ENCODE measurements at regions not wholly inside any gene's neighbourhood (a gene's known extent, or its start where the extent isn't known, plus 50 kb on each side); places are given as distances from the start of the nearest gene placed in this dataset.

GRCh38 chr11:44670794-44671193 is 56.0 kb upstream of the TSPAN18 start:
- ChIA-PET SMC1A (ENCODE audit: uncharacterized antibody, unreplicated experiment) (no interaction called here), RAD21 (ENCODE audit: unreplicated experiment) (no interaction called here), CTCF (no interaction called here), POLR2A (no interaction called here)
- H3K79me2 ChIP-seq (ENCODE audit: control insufficient read depth, insufficient read depth, low read length), result no peaks in the 10 kb centered on the region
- no peak overlapping the region for H3K27ac ChIP-seq (ENCODE audit: control insufficient read depth, insufficient read depth)
- H3K27me3 ChIP-seq (replicated peaks in 1 of 2; ENCODE audit: control insufficient read depth in 2 of 2, insufficient read depth in 2 of 2, low read length in 1 of 2), result no peaks in the 10 kb centered on the region; a peak in 2 of 4 replicates
- H3K4me1 ChIP-seq (ENCODE audit: control insufficient read depth, insufficient read depth, low read length), result no peaks in the 10 kb centered on the region
- no peaks in the 10 kb centered on the region for H4K20me1 ChIP-seq (ENCODE audit: control insufficient read depth, insufficient read depth)
- H3K36me3 ChIP-seq (ENCODE audit: control insufficient read depth in 2 of 2, insufficient read depth in 2 of 2, low read length in 1 of 2), result no peaks in the 10 kb centered on the region
- no peak overlapping the region for H3K4me3 ChIP-seq
- intact Hi-C loops (cut with micrococcal nuclease; ENCODE audit: unreplicated experiment), result no loop called here
- no TSS peak for BruUV-seq (replicated peaks)
- DNase-seq (ENCODE audit: low read depth, low spot score) (no peak), FAIRE-seq (no peak), ATAC-seq (no peak)
- H3K9ac ChIP-seq (ENCODE audit: control insufficient read depth, insufficient read depth, low read length), result no peak overlapping the region
- no peak overlapping the region for H3K4me2 ChIP-seq (ENCODE audit: control insufficient read depth, insufficient read depth)
- in situ Hi-C loops (cut with MboI), result no loop called here
- TF ChIP-seq RUNX3 (IDR thresholded peaks at IDR 0.05; ENCODE audit: low read length), result no peak
- TF ChIP-seq BHLHE40 (IDR thresholded peaks at IDR 0.05; ENCODE audit: borderline replicate concordance in 1 of 2, low read depth in 2 of 2, low read length in 1 of 2), result no peak
- no peak for TF ChIP-seq FOXK2 (IDR thresholded peaks at IDR 0.05)
- TF ChIP-seq POLR2A (IDR thresholded peaks at IDR 0.05; ENCODE audit: low read depth, low read length), result no peak
- no peak for TF ChIP-seq KDM1A (IDR thresholded peaks at IDR 0.05; ENCODE audit: borderline replicate concordance)
- H3K9me3 ChIP-seq (replicated peaks; ENCODE audit: control insufficient read depth, insufficient read depth, low read length), result no peaks in the 10 kb centered on the region; the same call in 2 of the 3 replicates
- H2AFZ ChIP-seq (ENCODE audit: control insufficient read depth, low read depth, low read length), result no peak overlapping the region
- WGBS (ENCODE audit: insufficient coverage, insufficient replicate concordance, low lambda C conversion rate, missing lambda C conversion rate), result 19% methylated on average over 3 of the region's 3 CpGs

- H3K36me3 ChIP-seq (ENCODE audit: control insufficient read depth in 2 of 2, insufficient read depth in 2 of 2, low read length in 1 of 2), result no peaks in the 10 kb centered on the region
- DNase-seq (ENCODE audit: low read depth, low spot score) (no peak), FAIRE-seq (no peak), ATAC-seq (no peak)
- BruUV-seq (replicated peaks), result no TSS peak
- WGBS (ENCODE audit: insufficient coverage, insufficient replicate concordance, low lambda C conversion rate, missing lambda C conversion rate), result 8% methylated on average over 1 of the region's 1 CpG
- ChIA-PET SMC1A (ENCODE audit: uncharacterized antibody, unreplicated experiment) (no interaction called here), POLR2A (no interaction called here), RAD21 (ENCODE audit: unreplicated experiment) (no interaction called here), CTCF (no interaction called here)
- in situ Hi-C loops (cut with MboI), result no loop called here
- no peaks in the 10 kb centered on the region for H4K20me1 ChIP-seq (ENCODE audit: control insufficient read depth, insufficient read depth)
- H3K9ac ChIP-seq (ENCODE audit: control insufficient read depth, insufficient read depth, low read length), result no peak overlapping the region
- no peak overlapping the region for H3K4me2 ChIP-seq (ENCODE audit: control insufficient read depth, insufficient read depth)
- no peak overlapping the region for H3K4me3 ChIP-seq
- no peaks in the 10 kb centered on the region; a peak in 2 of 4 replicates for H3K27me3 ChIP-seq (replicated peaks in 1 of 2; ENCODE audit: control insufficient read depth in 2 of 2, insufficient read depth in 2 of 2, low read length in 1 of 2)
- intact Hi-C loops (cut with micrococcal nuclease; ENCODE audit: unreplicated experiment), result no loop called here
- no peak overlapping the region for H2AFZ ChIP-seq (ENCODE audit: control insufficient read depth, low read depth, low read length)
- H3K27ac ChIP-seq (ENCODE audit: control insufficient read depth, insufficient read depth), result no peak overlapping the region
- no peaks in the 10 kb centered on the region for H3K4me1 ChIP-seq (ENCODE audit: control insufficient read depth, insufficient read depth, low read length)
- no peaks in the 10 kb centered on the region for H3K79me2 ChIP-seq (ENCODE audit: control insufficient read depth, insufficient read depth, low read length)
- no peaks in the 10 kb centered on the region; the same call in 2 of the 3 replicates for H3K9me3 ChIP-seq (replicated peaks; ENCODE audit: control insufficient read depth, insufficient read depth, low read length)
- TF ChIP-seq BCLAF1 (IDR thresholded peaks at IDR 0.05), result no peak
- no peak for TF ChIP-seq MYB (IDR thresholded peaks at IDR 0.05; ENCODE audit: borderline replicate concordance, low read depth, low read length)
- TF ChIP-seq ELK1 (IDR thresholded peaks at IDR 0.05; ENCODE audit: low read depth, low read length), result no peak
- TF ChIP-seq STAT1 (conservative IDR thresholded peaks at IDR 0.05), result no peak
- no peak for TF ChIP-seq RB1 (IDR thresholded peaks at IDR 0.05; ENCODE audit: borderline replicate concordance)
- TF ChIP-seq POLR2AphosphoS5 (IDR thresholded peaks at IDR 0.05; ENCODE audit: low read length), result no peak
- TF ChIP-seq YY1 (IDR thresholded peaks at IDR 0.05; ENCODE audit: low read depth, low read length), result no peak
- no peak for TF ChIP-seq MTA2 (IDR thresholded peaks at IDR 0.05; ENCODE audit: low read depth)
- TF ChIP-seq LARP7 (IDR thresholded peaks at IDR 0.05), result no peak
Observed at GRCh38 chr11:44671234-44671633, 55.5 kb upstream of the TSPAN18 start.

Data from GM12878 (cell line).